ENCODE measurements at regions not wholly inside any gene's neighbourhood (a gene's known extent, or its start where the extent isn't known, plus 50 kb on each side); places are given as distances from the start of the nearest gene placed in this dataset.

DNA sequence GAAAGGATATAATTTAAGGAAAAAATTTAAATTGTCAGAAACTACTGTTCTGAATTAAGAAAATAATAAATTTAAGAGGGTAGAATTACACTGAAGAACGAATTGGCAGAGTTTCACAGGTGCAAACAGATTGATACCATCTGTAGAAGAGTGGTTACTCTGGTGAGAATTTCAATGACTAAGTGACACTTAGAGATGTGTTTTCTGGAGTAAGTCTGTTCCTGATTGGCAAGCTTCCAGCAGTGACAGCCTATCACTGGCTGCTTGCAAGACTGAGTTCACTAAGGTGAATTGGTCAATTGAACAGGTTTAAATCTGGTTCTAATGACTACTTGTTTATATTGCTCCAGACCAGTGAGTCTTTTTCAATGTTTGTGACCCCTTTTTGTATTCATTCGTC, 838.2 kb upstream of the RGS18 start:
- no peak for TF ChIP-seq POLR2A (IDR thresholded peaks at IDR 0.05)
- TF ChIP-seq, protein P1, sequence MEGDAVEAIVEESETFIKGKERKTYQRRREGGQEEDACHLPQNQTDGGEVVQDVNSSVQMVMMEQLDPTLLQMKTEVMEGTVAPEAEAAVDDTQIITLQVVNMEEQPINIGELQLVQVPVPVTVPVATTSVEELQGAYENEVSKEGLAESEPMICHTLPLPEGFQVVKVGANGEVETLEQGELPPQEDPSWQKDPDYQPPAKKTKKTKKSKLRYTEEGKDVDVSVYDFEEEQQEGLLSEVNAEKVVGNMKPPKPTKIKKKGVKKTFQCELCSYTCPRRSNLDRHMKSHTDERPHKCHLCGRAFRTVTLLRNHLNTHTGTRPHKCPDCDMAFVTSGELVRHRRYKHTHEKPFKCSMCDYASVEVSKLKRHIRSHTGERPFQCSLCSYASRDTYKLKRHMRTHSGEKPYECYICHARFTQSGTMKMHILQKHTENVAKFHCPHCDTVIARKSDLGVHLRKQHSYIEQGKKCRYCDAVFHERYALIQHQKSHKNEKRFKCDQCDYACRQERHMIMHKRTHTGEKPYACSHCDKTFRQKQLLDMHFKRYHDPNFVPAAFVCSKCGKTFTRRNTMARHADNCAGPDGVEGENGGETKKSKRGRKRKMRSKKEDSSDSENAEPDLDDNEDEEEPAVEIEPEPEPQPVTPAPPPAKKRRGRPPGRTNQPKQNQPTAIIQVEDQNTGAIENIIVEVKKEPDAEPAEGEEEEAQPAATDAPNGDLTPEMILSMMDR (IDR thresholded peaks at IDR 0.05): no peak
